GM12878 (cell line): ENCODE measurements at regions not wholly inside any gene's neighbourhood (a gene's known extent, or its start where the extent isn't known, plus 50 kb on each side); places are given as distances from the start of the nearest gene placed in this dataset.
"Not testable (repeated sequence)": the region's sequence is repeated elsewhere in the genome, so short reads cannot be mapped to it uniquely, and the experiment has no call there.

Source experiments
- ATAC-seq: fragments of 200-7000 bp; cut with Tn5 transposase; 3 replicates; pipeline ENCODE4 v1.9.1; 2020; ENCODE audit warnings: mild to moderate bottlenecking, moderate library complexity
- BruUV-seq: library from RNA; stranded (reverse); fragments of 400-500 nt; replicated peaks from 2 replicates; lab custom pipeline; 2021; lab: Mats Ljungman, UMichigan
- CTCF ChIA-PET: fragments of 300-600 bp; sonication (Branson Sonifier 250); formaldehyde crosslinking; extraction: SDS; loops from one replicate; lab custom pipeline; 2021; ENCODE audit warnings: inconsistent platforms; lab: Yijun Ruan, JAX
- POLR2A ChIA-PET: fragments of 350-600 bp; formaldehyde crosslinking; extraction: SDS; loops from one replicate; lab custom pipeline; 2021; ENCODE audit warnings: inconsistent platforms; lab: Charles Lee
- RAD21 ChIA-PET: fragments of 300-600 bp; sonication (Branson Sonifier 250); formaldehyde crosslinking; loops from one replicate; lab custom pipeline; 2023; ENCODE audit warnings: antibody characterized with exemption; ENCODE audit not compliant: unreplicated experiment; lab: Charles Lee
- SMC1A ChIA-PET: fragments of 300-600 bp; sonication (Branson Sonifier 250); formaldehyde crosslinking; loops from one replicate; lab custom pipeline; 2023; ENCODE audit not compliant: unreplicated experiment, uncharacterized antibody; lab: Charles Lee
- DNase-seq: peaks from one replicate; pipeline ENCODE4 v3.0.0-alpha.2; 2011; ENCODE audit warnings: low read depth, low spot score
- FAIRE-seq: peaks from 3 replicates; lab custom pipeline; 2011; peaks lifted over from hg19 to GRCh38; lab: Jason Lieb, UNC
- H2AFZ ChIP-seq: 2 replicates; pipeline ENCODE4 v1.6.0; 2011; ENCODE audit warnings: low read depth, low read length, control low read depth; ENCODE audit not compliant: control insufficient read depth
- H3K27ac ChIP-seq: 2 replicates; pipeline ENCODE4 v1.5.1; 2011; ENCODE audit warnings: control low read depth; ENCODE audit not compliant: control insufficient read depth, insufficient read depth
- H3K27me3 ChIP-seq, 2 experiments: replicated peaks in 1 of 2; 2 replicates each; pipeline versions ENCODE4 v1.6.0 to v1.6.1; 2011; ENCODE audit warnings: low read length in 1 of 2; ENCODE audit not compliant: control insufficient read depth in 2 of 2, insufficient read depth in 2 of 2
- H3K36me3 ChIP-seq, 2 experiments: 2 replicates each; pipeline ENCODE4 v1.5.1; 2011; ENCODE audit warnings: low read length in 1 of 2; ENCODE audit not compliant: control insufficient read depth in 2 of 2, insufficient read depth in 2 of 2
- H3K4me1 ChIP-seq: 2 replicates; pipeline ENCODE4 v1.6.1; 2011; ENCODE audit warnings: mild to moderate bottlenecking, low read length, moderate library complexity, mixed read lengths; ENCODE audit not compliant: control insufficient read depth, insufficient read depth
- H3K4me2 ChIP-seq: 2 replicates; pipeline ENCODE4 v1.6.0; 2011; ENCODE audit warnings: control low read depth; ENCODE audit not compliant: control insufficient read depth, insufficient read depth
- H3K4me3 ChIP-seq: fragments of 200-600 bp; sonication (generic); 2 replicates; pipeline ENCODE4 v1.5.1; 2016
- H3K79me2 ChIP-seq: 2 replicates; pipeline ENCODE4 v1.6.0; 2011; ENCODE audit warnings: low read length; ENCODE audit not compliant: control insufficient read depth, insufficient read depth
- H3K9ac ChIP-seq: 2 replicates; pipeline ENCODE4 v1.8.0; 2011; ENCODE audit warnings: low read length, control low read depth, mixed read lengths; ENCODE audit not compliant: control insufficient read depth, insufficient read depth
- H3K9me3 ChIP-seq: replicated peaks from 3 replicates; pipeline ENCODE4 v1.5.1; 2011; ENCODE audit warnings: mild to moderate bottlenecking, low read length; ENCODE audit not compliant: control insufficient read depth, insufficient read depth
- H4K20me1 ChIP-seq: 2 replicates; pipeline ENCODE4 v1.6.0; 2011; ENCODE audit not compliant: control insufficient read depth, insufficient read depth
- BCLAF1 ChIP-seq: fragments of 450-650 bp; IDR thresholded peaks from 2 replicates; pipeline ENCODE4 v1.6.1; 2017; ENCODE audit warnings: antibody characterized with exemption, mild to moderate bottlenecking, moderate library complexity
- CREB1 ChIP-seq: IDR thresholded peaks from 2 replicates; pipeline ENCODE4 v1.6.1; 2012; ENCODE audit warnings: low read depth, mild to moderate bottlenecking, inconsistent platforms
- HDAC2 ChIP-seq: fragments of 200-600 bp; sonication (generic); IDR thresholded peaks from 2 replicates; pipeline ENCODE4 v1.6.1; 2017
- NBN ChIP-seq: fragments of 450-650 bp; IDR thresholded peaks from 2 replicates; pipeline ENCODE4 v1.6.1; 2016
- NRF1 ChIP-seq: conservative IDR thresholded peaks from 2 replicates; pipeline ENCODE4 v1.6.1; 2011; ENCODE audit warnings: mild to moderate bottlenecking, low read depth, low read length, improper control_type of control experiment
- PAX5 ChIP-seq: IDR thresholded peaks from 2 replicates; pipeline ENCODE4 v1.6.1; 2011; ENCODE audit warnings: low read depth, low read length, borderline replicate concordance
- RB1 ChIP-seq: fragments of 450-650 bp; formaldehyde crosslinking; IDR thresholded peaks from 2 replicates; pipeline ENCODE4 v1.6.1; 2017; ENCODE audit warnings: mild to moderate bottlenecking, borderline replicate concordance
- TARDBP ChIP-seq: IDR thresholded peaks from 2 replicates; pipeline ENCODE4 v1.6.1; 2016; ENCODE audit warnings: borderline replicate concordance
- TCF12 ChIP-seq: IDR thresholded peaks from 2 replicates; pipeline ENCODE4 v1.6.1; 2011; ENCODE audit warnings: low read depth, mild to moderate bottlenecking, low read length
- ZNF207 ChIP-seq: fragments of 450-650 bp; IDR thresholded peaks from 2 replicates; pipeline ENCODE4 v1.6.1; 2014; ENCODE audit warnings: antibody characterized with exemption, mild to moderate bottlenecking, borderline replicate concordance
- WGBS: methylation state at CpG from one replicate; pipeline ENCODE4 v1.1.6; 2016; ENCODE audit warnings: low lambda C conversion rate; ENCODE audit not compliant: insufficient replicate concordance, insufficient coverage; ENCODE audit errors: missing lambda C conversion rate; 5-methylcytosine and 5-hydroxymethylcytosine counted together
- in situ Hi-C: fragments of 300-500 bp; cut with MboI; formaldehyde crosslinking; loops from 9 replicates; pipeline ENCODE4 v1.14.3; 2018; ENCODE audit warnings: mixed read lengths
- intact Hi-C: fragments of 100-400 bp; cut with micrococcal nuclease; formaldehyde crosslinking; loops from one replicate; pipeline ENCODE4 v1.14.2; 2022; ENCODE audit not compliant: unreplicated experiment
- TF ChIP-seq, protein P1 (sequence below): fragments of 450-650 bp; formaldehyde crosslinking; IDR thresholded peaks from 2 replicates; pipeline ENCODE4 v1.4.0; 2020; ENCODE audit warnings: mild to moderate bottlenecking, moderate library complexity

GRCh38 chrX:74187211-74187610 is 116.8 kb upstream of the ZCCHC13 start:
- Histone ChIP-seq H3K27me3 (no peaks in the 10 kb centered on the region), H3K27ac (no peak overlapping the region), H3K9ac (no peak overlapping the region), H4K20me1 (no peaks in the 10 kb centered on the region), H3K4me1 (no peaks in the 10 kb centered on the region), H3K79me2 (no peaks in the 10 kb centered on the region), H2AFZ (no peak overlapping the region), H3K9me3 (no peaks in the 10 kb centered on the region), H3K4me2 (no peak overlapping the region), H3K4me3 (no peak overlapping the region), H3K36me3 (no peaks in the 10 kb centered on the region)
- FAIRE-seq (no peak), ATAC-seq (no peak), DNase-seq (no peak)
- in situ Hi-C loops (no loop called here), intact Hi-C loops (no loop called here)
- ChIA-PET SMC1A (interaction anchor here (0.5 kb wide), 1 partner anchor 778 kb away, joined by 3 read pairs; no protein-coding TSS in a partner anchor), RAD21 (no interaction called here), POLR2A (no interaction called here), CTCF (no interaction called here)
- no TSS peak for BruUV-seq
- TF ChIP-seq NBN, result no peak
- no peak for TF ChIP-seq CREB1
- TF ChIP-seq, protein P1, sequence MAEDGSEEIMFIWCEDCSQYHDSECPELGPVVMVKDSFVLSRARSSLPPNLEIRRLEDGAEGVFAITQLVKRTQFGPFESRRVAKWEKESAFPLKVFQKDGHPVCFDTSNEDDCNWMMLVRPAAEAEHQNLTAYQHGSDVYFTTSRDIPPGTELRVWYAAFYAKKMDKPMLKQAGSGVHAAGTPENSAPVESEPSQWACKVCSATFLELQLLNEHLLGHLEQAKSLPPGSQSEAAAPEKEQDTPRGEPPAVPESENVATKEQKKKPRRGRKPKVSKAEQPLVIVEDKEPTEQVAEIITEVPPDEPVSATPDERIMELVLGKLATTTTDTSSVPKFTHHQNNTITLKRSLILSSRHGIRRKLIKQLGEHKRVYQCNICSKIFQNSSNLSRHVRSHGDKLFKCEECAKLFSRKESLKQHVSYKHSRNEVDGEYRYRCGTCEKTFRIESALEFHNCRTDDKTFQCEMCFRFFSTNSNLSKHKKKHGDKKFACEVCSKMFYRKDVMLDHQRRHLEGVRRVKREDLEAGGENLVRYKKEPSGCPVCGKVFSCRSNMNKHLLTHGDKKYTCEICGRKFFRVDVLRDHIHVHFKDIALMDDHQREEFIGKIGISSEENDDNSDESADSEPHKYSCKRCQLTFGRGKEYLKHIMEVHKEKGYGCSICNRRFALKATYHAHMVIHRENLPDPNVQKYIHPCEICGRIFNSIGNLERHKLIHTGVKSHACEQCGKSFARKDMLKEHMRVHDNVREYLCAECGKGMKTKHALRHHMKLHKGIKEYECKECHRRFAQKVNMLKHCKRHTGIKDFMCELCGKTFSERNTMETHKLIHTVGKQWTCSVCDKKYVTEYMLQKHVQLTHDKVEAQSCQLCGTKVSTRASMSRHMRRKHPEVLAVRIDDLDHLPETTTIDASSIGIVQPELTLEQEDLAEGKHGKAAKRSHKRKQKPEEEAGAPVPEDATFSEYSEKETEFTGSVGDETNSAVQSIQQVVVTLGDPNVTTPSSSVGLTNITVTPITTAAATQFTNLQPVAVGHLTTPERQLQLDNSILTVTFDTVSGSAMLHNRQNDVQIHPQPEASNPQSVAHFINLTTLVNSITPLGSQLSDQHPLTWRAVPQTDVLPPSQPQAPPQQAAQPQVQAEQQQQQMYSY (CRISPR knock-in tag), result no peak
- no peak for TF ChIP-seq TARDBP
- no peak for TF ChIP-seq NRF1
- TF ChIP-seq BCLAF1, result no peak
- TF ChIP-seq RB1, result no peak
- TF ChIP-seq ZNF207, result no peak
- no peak for TF ChIP-seq HDAC2
- no peak for TF ChIP-seq PAX5
- no peak for TF ChIP-seq TCF12
- WGBS, result 61% methylated on average over 3 of the region's 3 CpGs

- DNase-seq, H3K79me2 ChIP-seq, RAD21 ChIA-PET, CTCF ChIA-PET, ATAC-seq, H4K20me1 ChIP-seq, H3K27ac ChIP-seq, H3K9me3 ChIP-seq, intact Hi-C loops, H3K4me1 ChIP-seq, H2AFZ ChIP-seq, H3K9ac ChIP-seq, H3K27me3 ChIP-seq, FAIRE-seq, SMC1A ChIA-PET, BruUV-seq, in situ Hi-C loops, H3K4me2 ChIP-seq, H3K36me3 ChIP-seq, H3K4me3 ChIP-seq: not testable (repeated sequence)
- POLR2A ChIA-PET, result interaction anchor here (0.6 kb wide), 1 partner anchor 63 kb away, joined by 3 read pairs; no protein-coding TSS in a partner anchor
- WGBS, result 46% methylated on average over 4 of the region's 4 CpGs
Observed at GRCh38 chrX:74183047-74183446, 120.9 kb upstream of the ZCCHC13 start.
